GM19351 (cell line): ENCODE measurements at regions not wholly inside any gene's neighbourhood (a gene's known extent, or its start where the extent isn't known, plus 50 kb on each side); places are given as distances from the start of the nearest gene placed in this dataset.
"Not testable (repeated sequence)": the region's sequence is repeated elsewhere in the genome, so short reads cannot be mapped to it uniquely, and the experiment has no call there.

Experiments
- ATAC-seq: cut with Tn5 transposase; IDR thresholded peaks from one replicate; pipeline ENCODE4 v1.9.1; 2021; ENCODE audit warnings: mild to moderate bottlenecking, moderate library complexity; ENCODE audit not compliant: unreplicated experiment

DNA sequence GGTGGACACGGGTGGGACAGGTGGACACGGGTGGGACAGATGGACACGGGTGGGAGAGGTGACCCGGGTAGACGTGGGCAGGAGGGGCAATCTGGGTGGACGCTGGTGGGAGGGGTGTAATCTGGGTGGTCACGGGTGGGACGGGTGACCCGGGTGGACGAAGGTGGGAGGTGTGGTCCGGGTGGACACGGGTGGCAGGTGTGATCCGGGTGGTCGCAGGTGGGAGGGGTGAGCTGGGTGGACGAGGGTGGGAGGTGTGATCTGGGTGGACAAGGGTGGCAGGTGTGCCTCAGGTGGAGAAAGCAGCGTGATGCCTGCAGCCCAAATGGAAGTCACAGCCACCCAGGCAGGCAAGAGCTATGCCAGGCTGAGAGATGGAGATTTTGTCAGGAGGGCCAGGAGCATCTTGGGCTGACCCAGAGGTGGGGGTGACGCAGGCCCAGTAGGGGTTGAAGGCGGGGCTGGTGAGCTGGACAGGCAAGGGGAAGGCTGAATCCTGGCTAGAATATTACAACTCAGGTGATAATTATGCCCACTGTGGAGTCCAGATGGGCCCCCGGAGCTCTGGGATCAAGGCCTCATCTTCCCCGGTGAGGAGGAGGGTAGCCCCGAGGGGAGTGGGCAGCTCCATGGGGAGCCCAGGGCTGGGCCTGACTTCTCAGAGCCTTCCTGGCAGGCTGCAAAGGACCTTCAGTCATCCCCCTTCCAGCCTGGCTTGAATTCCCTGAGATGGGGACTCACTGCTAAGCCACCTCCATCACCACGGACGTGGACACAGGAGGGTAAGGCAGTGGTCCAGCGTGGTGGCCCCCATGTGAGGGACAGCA is 100.0 kb downstream of the ADRA2C start:
- no peak for ATAC-seq

DNA sequence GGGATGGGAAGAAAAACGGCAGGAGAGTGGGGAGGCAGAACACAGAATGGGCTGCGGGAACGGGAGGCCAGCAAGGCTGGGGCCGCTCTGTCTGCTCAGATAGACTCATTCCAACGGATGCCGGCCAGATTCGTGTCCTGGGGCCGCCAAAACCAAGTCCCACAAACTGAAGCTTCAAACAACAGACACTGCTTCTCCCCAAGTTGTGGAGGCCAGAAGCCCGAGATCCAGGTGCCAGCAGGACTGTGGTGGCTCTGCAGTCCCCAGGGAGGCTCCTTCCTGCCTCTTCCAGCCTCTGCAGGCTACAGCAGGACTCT is 100.6 kb downstream of the ADRA2C start:
- ATAC-seq, result no peak

DNA sequence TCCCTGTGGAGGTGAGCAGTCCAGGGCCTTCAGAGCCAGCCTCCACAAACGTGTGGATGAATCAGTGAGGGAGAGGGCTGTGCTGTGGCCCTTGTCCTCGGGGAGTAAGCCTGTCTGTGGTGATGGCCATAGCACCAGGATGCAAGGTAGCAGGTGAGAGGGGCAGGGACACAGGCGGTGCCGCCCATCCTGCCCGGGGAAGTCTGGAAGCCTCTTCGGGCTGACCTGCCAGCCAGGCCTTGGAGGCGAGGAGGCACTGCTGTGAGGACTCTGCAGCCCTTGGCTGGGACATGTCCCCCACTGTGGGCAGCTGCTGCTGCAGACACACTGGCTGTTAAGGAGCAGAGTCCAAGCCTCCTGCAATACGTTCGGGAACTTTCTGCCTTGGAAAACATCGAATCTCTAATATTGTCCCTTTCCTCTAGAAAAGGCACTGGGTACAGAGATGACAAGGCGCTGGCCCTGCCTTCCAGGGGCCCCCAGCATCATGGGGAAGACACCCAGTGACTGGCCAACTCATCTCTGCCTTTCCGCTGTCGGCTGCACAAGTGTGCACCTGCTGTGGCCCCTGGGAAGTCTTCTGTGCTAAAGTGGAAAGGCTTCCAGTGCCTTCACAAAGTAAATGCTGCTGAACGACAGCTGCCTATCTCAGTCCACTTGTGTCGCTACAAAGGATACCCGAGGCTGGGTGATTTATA is 101.4 kb downstream of the ADRA2C start:
- ATAC-seq, result no peak

DNA sequence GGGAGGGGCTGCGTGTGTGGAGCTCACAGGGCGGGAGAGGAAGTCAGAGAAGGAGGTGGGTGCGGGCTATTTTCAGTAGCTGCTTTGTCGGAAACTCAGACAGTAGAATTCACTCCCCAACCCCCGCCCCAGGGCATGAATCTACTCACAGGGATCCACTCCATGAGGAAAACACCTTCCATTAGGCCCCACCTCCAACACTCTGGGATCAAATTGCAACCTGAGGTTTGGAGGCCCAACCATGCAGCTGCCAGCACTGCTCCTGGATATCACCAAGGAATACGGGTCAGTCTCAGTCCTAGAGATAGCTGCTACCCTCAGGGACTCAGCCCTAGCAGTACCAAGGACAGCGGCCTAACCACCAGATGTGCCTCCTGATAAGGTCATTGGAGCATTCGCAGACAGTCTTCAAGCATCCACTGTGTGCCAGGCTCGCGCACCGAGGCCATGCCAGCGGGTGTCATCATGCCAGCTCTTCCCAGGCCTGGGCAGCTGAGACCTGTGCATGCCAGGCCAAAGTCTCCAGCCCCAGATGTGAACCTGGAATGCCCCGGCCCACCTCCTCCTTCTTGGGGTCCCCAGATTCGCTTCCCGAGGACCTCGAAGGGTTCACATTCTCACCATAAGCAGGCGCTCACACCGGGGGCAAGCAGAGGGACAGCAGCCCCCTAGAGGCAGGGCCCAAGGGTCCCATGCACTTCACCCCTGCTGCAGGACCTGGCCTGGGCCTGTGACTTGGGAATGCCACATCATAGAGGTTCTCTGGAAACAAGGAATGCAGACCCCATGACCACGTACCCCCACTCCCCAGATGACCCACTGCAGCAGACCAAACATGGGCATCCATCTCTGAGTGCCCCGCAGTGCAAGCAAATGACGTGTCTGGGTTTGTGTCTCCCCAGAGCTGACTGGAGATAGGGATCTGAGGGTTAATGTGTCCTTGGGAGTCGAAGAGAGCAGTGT is 102.3 kb downstream of the ADRA2C start:
- ATAC-seq, result no peak

DNA sequence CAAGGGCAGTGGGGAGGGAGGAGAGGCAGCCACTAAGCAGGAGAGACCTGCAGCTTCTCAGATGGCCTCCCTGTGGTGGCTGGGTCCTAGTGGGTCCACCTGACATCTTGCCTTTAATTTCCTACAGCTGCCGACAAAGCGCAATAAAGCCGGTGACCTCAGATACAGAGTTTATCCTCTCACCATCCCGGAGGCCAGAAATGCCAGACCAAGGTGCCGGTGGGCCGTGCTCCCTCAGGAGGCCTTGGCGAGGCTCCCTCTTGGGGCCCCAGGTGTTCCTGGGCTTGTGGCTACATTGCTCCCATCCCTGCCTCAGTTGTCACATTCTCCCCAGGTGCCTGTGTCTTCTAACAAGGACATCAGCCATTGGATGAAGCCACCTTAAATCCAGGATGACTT is 103.0 kb downstream of the ADRA2C start:
- ATAC-seq, result no peak

DNA sequence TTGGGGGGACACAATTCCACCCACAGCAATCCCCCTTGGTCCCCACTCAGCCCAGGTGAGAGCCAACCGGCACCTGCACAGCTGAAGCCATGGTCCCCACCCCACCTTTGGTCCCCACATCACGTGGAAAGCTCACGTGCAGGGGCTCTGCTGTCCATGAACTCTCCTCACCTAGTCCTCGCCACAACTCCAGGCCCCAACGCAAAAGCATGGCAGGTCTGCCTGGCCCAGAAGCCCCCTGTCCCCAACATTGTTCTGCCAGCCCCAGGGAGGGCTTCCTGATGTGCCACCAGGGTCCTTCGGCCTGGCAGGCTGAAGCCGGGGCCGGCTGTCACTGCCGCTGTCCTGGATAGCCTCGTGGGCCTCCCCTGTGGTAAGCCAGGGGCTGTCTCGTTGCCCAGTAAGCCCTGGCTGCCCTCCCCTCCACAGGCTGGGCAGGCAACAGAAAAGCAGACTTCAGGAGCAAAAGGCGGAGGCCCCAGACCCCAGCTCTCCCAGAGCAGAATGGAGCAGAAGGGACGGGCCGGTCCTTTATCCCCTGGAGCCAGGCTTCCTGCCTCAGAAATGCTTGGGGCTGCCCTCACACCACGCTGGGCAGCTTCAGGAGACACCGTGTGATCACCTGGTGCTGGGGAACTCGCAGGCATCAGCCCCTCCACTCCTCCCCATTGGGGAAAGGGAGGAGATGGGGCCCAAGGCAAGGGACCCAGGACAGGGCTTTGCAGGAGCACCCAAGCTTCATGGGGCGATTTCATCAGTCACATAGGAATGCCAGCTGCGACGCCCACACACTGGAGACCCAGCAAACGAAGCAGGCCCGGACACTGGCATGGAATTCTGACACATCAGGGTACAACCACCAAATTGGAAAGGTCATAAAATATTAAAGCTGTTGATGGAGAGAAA is 103.7 kb downstream of the ADRA2C start:
- ATAC-seq, result no peak

DNA sequence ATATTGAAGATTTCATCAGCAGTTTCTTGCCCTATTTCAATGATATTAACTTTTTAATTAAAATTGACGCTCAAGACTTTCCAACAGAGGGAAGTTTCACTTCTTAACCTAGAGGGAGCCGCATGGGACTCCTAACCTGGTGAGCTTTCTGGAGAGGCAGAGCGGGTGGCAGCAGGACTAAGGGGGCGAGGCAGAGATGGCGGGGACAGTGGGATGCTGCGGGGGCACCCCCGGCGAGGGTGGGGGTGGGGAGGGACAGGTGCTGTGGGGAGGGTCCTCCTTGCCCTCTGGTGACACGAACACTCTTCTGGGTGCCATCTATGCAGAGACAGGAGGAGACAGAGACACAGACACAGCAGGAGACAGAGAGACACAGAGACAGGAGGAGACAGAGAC is 104.4 kb downstream of the ADRA2C start:
- no peak for ATAC-seq

DNA sequence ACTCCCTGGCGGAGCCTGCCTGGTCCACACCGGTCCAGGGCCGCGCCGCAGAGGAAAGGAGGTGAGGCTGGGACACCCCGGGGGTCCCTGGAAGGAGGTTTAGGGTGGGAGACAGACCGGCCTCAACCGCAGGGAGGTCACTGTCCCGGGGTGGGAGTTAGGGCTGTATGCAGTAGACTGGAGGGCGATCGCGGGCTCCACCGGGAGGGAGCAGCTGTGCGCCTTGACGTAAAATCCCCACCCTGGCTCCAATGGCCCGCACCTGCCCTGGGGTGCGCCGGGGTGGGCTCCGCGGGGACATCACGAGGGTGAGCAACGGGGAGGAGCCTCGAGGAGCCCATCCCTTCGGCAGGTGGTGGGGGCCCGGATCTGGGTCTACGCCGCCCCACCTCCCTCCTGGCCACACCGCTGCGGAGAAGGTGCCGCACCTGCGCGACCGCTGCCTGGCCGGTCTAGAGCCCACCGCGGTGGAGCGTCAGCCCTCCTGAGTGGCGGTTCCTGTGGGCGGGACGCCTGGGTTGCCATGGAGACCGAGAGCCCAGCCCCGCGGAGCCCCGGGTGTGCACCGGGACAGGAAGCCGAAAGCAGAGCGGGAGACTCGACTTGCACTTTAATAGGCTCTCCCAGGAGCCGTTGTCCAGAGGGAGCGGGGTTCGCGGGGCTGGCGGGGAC is 105.1 kb downstream of the ADRA2C start:
- ATAC-seq, result no peak

DNA sequence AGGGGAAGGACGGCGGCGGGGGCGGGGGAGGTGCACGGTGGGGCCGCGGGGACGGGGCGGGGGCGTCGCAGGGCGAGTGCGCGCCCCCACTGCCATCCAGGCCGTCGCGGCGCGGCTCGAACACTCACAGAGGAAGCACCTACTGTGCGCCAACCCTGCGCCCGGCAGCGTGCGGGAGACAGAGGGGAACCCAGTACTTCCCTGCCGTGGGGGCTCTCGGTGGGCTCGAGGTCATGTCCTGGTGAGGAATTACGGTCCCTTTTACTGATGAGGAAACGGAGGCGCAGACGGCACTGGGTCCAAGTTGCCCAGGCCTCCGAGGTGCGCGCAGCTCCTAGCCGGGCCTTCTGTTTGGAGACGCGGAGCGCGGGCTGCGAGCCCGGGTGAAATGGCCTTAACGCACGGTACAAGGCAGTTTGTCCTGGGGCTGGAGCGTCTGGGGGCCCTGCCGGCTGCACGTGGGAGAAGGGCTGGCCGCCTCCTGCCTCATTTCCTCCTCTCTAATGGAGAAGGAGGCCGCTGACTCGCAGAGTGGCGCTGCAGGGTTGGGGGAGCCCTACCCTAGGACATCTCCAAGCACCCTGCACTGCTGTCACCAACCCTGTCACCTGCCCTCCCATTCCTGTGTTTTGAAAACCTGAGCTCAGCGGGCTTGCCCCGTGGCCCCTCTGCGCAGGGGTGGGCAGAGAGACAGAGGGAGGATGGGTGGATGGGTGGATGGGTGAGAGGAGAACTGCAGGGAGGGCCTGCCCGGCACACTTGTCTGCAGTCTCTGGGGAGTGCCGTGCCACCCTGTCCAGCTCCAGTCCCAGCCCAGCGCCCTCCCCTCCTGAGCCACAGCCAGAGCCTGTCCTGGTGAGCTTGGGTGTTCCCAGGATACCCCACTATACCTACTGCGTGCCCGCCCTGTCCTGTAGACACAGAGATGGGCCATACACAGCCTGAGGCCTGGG is 106.0 kb downstream of the ADRA2C start:
- no peak for ATAC-seq

DNA sequence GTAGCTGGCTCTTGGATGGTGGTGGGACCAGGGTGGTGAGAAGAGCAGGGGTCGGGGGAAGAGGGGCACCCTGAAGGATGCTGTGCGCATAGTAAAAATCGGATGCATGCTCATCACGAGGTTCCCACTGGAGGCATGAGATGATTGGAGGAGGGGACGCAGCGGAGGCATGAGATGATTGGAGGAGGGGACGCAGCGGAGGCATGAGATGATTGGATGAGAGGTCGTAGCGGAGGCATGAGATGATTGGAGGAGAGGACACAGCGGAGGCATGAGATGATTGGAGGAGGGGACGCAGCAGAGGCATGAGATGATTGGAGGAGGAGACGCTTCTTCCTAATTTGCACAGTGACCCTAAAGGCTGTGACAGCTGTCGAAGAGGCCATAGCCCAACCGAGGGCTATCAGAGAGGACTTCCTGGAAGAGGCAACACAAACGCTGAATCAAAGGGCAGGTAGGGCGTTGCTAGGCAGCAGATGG is 106.7 kb downstream of the ADRA2C start:
- no peak for ATAC-seq

DNA sequence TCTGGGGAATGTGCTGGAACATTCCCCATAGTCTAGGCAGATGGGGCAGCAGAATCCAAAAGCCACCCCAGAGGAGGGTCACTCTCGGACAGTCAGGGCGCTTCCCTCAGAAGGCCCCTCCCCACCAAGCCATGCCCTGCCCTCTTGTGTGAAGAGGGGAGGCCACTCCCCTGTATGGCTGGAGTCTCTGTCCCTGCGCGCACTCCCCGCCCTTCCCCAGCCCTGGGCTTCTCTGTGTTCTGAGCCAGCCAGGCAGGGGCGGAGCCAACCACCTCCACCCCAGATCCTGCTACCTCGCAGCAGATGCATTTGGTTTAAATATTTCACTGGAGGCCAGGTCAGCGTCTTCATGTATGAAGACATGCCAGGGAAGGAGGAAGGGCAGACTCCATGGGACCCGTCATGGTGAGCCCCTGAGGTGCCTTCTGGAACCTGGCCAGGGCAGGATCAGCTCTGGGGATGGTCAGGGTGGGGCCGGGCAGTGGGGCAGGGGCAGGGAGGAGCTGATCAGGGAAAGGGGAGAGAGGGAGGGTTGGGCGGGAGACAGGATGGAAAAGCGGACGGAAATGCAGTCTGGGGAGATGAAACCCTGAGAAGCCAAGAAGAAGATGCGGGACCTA is 107.3 kb downstream of the ADRA2C start:
- ATAC-seq, result no peak

DNA sequence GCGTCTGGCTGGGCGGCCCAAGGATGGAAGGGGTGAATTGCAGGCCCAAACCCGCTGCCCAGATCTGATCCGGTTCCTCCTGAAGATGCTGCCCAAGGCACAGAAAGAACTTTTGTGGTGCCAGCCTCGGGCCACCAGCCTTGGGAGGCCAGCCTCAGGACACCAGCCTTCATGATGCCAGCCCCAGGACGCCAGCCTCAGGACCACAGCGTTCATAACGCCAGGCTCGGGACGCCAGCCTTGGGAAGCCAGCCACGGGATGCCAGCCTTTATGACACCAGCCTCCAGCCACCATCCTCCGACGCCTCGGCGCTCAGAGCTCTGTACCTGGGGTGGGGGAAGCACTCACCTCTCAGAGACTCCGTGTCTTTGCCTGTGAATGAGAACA is 107.8 kb downstream of the ADRA2C start:
- ATAC-seq, result no peak

DNA sequence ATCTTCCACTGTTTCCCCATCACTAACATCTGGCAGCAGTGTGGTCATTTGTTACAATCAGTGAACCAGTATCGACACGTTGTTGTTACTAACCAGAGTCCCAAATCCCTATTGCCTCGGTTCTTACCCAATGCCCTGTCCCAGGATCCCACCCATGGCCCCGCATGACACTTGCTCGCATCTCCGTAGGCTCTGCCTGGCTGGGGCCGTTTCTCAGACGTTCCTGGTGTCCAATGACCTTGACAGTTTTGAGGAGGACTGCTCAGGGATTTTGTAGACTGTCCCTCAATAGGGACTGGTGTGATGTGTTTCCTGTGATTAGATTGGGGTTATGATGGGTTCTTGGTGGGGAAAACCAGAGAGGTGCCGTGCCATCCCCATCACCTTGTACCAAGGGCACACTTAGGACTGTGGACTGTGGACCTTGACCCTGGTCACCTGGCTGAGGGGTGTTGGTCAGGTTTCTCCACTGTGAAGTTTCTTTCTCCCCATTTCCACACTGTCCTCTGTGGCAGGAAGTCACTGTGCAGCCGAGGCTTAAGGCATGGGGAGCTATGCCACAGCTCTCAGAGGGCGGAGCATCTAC is 108.4 kb downstream of the ADRA2C start:
- ATAC-seq, result no peak

DNA sequence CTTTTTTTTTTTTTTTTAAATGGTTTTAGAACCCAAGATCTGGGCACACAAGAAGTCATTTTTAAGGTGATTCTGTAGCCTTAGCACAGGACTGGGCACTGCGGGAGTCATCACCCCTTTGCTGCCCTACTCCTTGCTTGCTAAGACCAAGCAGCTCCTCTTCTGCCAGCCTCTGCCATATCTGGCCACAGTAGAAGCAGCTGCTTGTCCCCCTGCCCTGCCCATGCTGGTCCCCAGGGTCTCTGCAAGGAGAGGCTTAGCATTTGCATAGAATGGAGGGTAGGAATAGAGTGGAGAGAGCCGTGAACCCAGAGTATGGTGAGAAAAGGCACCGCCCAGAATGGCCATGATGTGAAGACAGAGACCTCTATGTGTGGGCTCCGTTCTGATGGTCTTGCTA is 109.3 kb downstream of the ADRA2C start:
- no peak for ATAC-seq

DNA sequence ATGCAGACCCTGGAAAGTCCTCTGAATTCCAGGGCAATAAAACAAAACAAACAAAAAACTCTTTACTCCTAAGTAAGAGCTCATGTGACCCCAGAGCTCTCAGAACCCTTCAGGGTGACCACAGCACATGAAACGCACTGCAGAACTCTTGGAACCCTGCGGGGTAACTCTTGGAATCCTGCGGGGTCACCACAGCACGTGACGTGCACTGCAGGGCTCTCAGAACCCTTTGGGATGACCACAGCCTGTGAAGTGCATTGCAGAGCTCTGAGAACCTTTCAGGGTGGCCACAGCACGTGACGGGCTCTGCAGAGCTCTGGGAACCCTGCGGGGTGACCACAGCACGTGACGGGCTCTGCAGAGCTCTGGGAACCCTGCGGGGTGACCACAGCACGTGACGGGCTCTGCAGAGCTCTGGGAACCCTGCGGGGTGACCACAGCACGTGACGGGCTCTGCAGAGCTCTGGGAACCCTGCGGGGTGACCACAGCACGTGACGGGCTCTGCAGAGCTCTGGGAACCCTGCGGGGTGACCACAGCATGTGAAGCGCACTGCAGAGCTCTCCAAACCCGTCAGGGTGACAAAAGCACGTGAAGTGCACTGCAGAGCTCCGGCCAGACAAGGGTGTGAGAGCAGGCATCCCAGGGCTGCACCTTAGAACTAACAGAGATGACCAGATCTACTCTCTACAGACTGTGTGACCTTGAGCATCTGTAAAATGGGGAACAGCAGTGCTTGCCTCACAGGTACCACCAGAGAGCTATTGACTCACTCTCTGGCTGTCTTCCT is 110.1 kb downstream of the ADRA2C start:
- ATAC-seq, result not testable (repeated sequence)

DNA sequence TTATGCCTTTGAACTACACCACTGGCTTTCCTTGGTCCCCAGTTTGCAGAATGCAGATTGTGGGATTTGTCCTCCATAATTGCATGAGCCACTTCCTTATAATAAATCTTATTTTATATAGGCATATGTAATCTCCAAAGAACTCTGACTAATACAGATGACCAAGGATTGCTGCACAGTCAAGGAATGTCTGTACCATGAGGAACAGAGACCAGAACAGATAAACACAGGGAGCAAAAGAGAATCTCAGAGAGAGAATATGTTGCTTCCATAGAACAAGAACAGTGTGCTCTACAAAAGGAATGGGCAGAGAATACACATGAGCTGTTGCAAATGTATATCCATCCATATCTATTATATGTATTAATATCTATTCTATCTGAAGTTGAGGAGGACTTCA is 111.1 kb downstream of the ADRA2C start:
- no peak for ATAC-seq

DNA sequence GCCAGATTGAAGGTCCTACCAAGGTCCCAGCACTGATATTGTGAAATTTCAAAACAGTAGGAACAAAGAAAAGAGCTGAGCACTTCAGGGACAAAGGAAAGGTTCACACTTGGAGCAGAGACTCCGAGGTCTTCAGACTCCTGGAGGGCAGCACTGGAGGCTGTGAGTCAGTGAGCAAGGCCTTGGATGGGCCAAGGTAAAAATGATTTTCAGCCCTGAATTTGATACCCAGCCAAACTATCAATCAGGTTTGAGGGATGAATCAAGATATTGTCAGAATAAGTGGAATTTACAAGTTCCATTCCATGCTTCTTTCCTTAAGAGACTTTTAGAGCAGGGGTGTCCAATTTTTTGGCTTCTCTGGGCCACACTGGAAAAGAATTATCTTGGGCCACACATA is 111.7 kb downstream of the ADRA2C start:
- no peak for ATAC-seq
